HepG2 (cell line): ENCODE measurements at regions not wholly inside any gene's neighbourhood (a gene's known extent, or its start where the extent isn't known, plus 50 kb on each side); places are given as distances from the start of the nearest gene placed in this dataset.

Experiments
- ATAC-seq: fragments of 200-7000 bp; cut with Tn5 transposase; 3 replicates; pipeline ENCODE4 v1.9.1; 2020; ENCODE audit warnings: mild to moderate bottlenecking, moderate library complexity
- BruUV-seq: library from RNA; stranded (reverse); fragments of 400-500 nt; replicated peaks from 2 replicates; lab custom pipeline; 2021; lab: Mats Ljungman, UMichigan
- CTCF ChIA-PET: fragments of 300-600 bp; formaldehyde crosslinking; extraction: SDS; loops from one replicate; lab custom pipeline; 2021; ENCODE audit warnings: low total read pairs, inconsistent platforms, low intra/inter-chr PET ratio; lab: Yijun Ruan, JAX
- POLR2A ChIA-PET: fragments of 350-600 bp; sonication (Branson Sonifier 250); formaldehyde crosslinking; loops from one replicate; lab custom pipeline; 2020; ENCODE audit warnings: antibody characterized with exemption, inconsistent platforms; lab: Yijun Ruan, JAX
- DNase-seq: peaks from one replicate; pipeline ENCODE4 v3.0.0-alpha.2; 2015; ENCODE audit warnings: low spot score
- FAIRE-seq: peaks from 3 replicates; lab custom pipeline; 2011; peaks lifted over from hg19 to GRCh38; lab: Jason Lieb, UNC
- H2AFZ ChIP-seq: one replicate; pipeline ENCODE4 v1.6.1; 2011; ENCODE audit warnings: low read length, inconsistent platforms
- H3K27ac ChIP-seq: fragments of 300-600 bp; 3 replicates; pipeline ENCODE4 v1.8.0; 2011; ENCODE audit warnings: mixed run types, mild to moderate bottlenecking, mixed read lengths, low read length, inconsistent platforms; ENCODE audit not compliant: insufficient read depth; ENCODE audit errors: extremely low read length
- H3K27me3 ChIP-seq, 2 experiments: fragments of 200-600 bp in 1 of 2; 2 replicates in 1 of 2; 3 replicates in 1 of 2; pipeline versions ENCODE4 v1.6.0 to v1.8.0; 2011; ENCODE audit warnings: low read length in 2 of 2, mild to moderate bottlenecking in 2 of 2, moderate library complexity in 2 of 2, inconsistent platforms in 1 of 2; ENCODE audit not compliant: insufficient read depth in 2 of 2, control insufficient read depth in 1 of 2
- H3K36me3 ChIP-seq, 2 experiments: fragments of 200-600 bp in 1 of 2; replicated peaks in 1 of 2; 2 replicates in 1 of 2; 3 replicates in 1 of 2; pipeline versions ENCODE4 v1.5.1 to v1.8.0; 2011; ENCODE audit warnings: low read length in 2 of 2, inconsistent platforms in 1 of 2; ENCODE audit not compliant: insufficient read depth in 2 of 2, control insufficient read depth in 1 of 2
- H3K4me1 ChIP-seq: 2 replicates; pipeline ENCODE4 v1.5.1; 2012; ENCODE audit warnings: low read length, inconsistent platforms; ENCODE audit not compliant: insufficient read depth
- H3K4me2 ChIP-seq: 2 replicates; pipeline ENCODE4 v1.6.0; 2011; ENCODE audit warnings: low read depth, low read length, inconsistent platforms
- H3K4me3 ChIP-seq, 3 experiments: fragments of 200-600 bp in 1 of 3; sonication (generic), shearing (Covaris generic) in 1 of 3; replicated peaks in 1 of 3; 2 replicates each; pipeline ENCODE4 v1.5.1; 2011 to 2016; ENCODE audit warnings: low read length in 3 of 3, inconsistent platforms in 2 of 3, low read depth in 2 of 3, mild to moderate bottlenecking in 2 of 3, control low read depth in 1 of 3, mixed read lengths in 1 of 3; ENCODE audit not compliant: insufficient read depth in 1 of 3
- H3K79me2 ChIP-seq: one replicate; pipeline ENCODE4 v1.6.1; 2011; ENCODE audit warnings: low read length, inconsistent platforms; ENCODE audit not compliant: insufficient read depth
- H3K9ac ChIP-seq: 2 replicates; pipeline ENCODE4 v1.6.0; 2011; ENCODE audit warnings: mild to moderate bottlenecking, low read depth, low read length, inconsistent platforms; ENCODE audit not compliant: insufficient read depth
- H3K9me3 ChIP-seq: 2 replicates; pipeline ENCODE4 v1.5.1; 2012; ENCODE audit warnings: mild to moderate bottlenecking, low read length
- H4K20me1 ChIP-seq: 2 replicates; pipeline ENCODE4 v1.6.0; 2011; ENCODE audit warnings: inconsistent platforms, mild to moderate bottlenecking, low read length, moderate library complexity; ENCODE audit not compliant: insufficient read depth
- EEA1 ChIP-seq: sonication (generic); formaldehyde crosslinking; IDR thresholded peaks from 2 replicates; pipeline ENCODE4 v1.5.1; 2020; ENCODE audit warnings: mild to moderate bottlenecking, missing genetic modification reagents, borderline replicate concordance
- FOXC1 ChIP-seq: sonication (generic); formaldehyde crosslinking; IDR thresholded peaks from 2 replicates; pipeline ENCODE4 v1.8.0; 2022; ENCODE audit warnings: mild to moderate bottlenecking, missing genetic modification reagents, borderline replicate concordance
- JDP2 ChIP-seq: sonication (generic); formaldehyde crosslinking; IDR thresholded peaks from 2 replicates; pipeline ENCODE4 v1.8.1; 2022; ENCODE audit warnings: missing genetic modification reagents, borderline replicate concordance
- LCORL ChIP-seq, 2 experiments: fragments of 450-650 bp in 1 of 2; sonication (generic) in 1 of 2; formaldehyde crosslinking in 1 of 2; IDR thresholded peaks; 2 replicates each; pipeline versions ENCODE4 v1.5.0 to v1.6.1; 2017 to 2020; ENCODE audit warnings: antibody characterized with exemption in 1 of 2, missing genetic modification reagents in 1 of 2
- MBD4 ChIP-seq: IDR thresholded peaks from 2 replicates; pipeline ENCODE4 v1.6.1; 2012; ENCODE audit warnings: low read length, inconsistent platforms, borderline replicate concordance
- MED1 ChIP-seq: sonication (generic); formaldehyde crosslinking; IDR thresholded peaks from 2 replicates; pipeline ENCODE4 v1.4.0; 2020; ENCODE audit warnings: missing genetic modification reagents
- SAP130 ChIP-seq: IDR thresholded peaks from 2 replicates; pipeline ENCODE4 v1.6.1; 2016; ENCODE audit warnings: low read depth
- U2AF2 ChIP-seq: fragments of 200-400 bp; formaldehyde crosslinking; IDR thresholded peaks from 2 replicates; pipeline ENCODE4 v1.6.1; 2017; ENCODE audit warnings: low read depth, mild to moderate bottlenecking, low read length
- ZNF180 ChIP-seq: sonication (generic); formaldehyde crosslinking; IDR thresholded peaks from 2 replicates; pipeline ENCODE4 v1.4.0; 2020; ENCODE audit warnings: low read depth, missing genetic modification reagents, borderline replicate concordance
- ZNF225 ChIP-seq: sonication (generic); formaldehyde crosslinking; IDR thresholded peaks from 2 replicates; pipeline ENCODE4 v1.4.0; 2020; ENCODE audit warnings: mild to moderate bottlenecking, missing genetic modification reagents
- ZNF292 ChIP-seq: sonication (generic); formaldehyde crosslinking; IDR thresholded peaks from 2 replicates; pipeline ENCODE4 v1.8.1; 2022; ENCODE audit warnings: mild to moderate bottlenecking, low read depth, missing genetic modification reagents, borderline replicate concordance
- ZNF501 ChIP-seq: sonication (generic); formaldehyde crosslinking; IDR thresholded peaks from 2 replicates; pipeline ENCODE4 v1.5.1; 2020; ENCODE audit warnings: mild to moderate bottlenecking, moderate library complexity, missing genetic modification reagents
- ZNF570 ChIP-seq: sonication (generic); formaldehyde crosslinking; IDR thresholded peaks from 2 replicates; pipeline ENCODE4 v1.4.0; 2020; ENCODE audit warnings: mild to moderate bottlenecking, missing genetic modification reagents, borderline replicate concordance
- ZNF773 ChIP-seq: sonication (generic); formaldehyde crosslinking; IDR thresholded peaks from 2 replicates; pipeline ENCODE4 v1.4.0; 2020; ENCODE audit warnings: missing genetic modification reagents, borderline replicate concordance
- ZNF878 ChIP-seq: sonication (generic); formaldehyde crosslinking; IDR thresholded peaks from 2 replicates; pipeline ENCODE4 v1.8.1; 2023; ENCODE audit warnings: mild to moderate bottlenecking, missing genetic modification reagents, moderate library complexity
- WGBS: methylation state at CpG from one replicate; pipeline ENCODE4 v1.1.6; 2017; ENCODE audit warnings: low lambda C conversion rate; 5-methylcytosine and 5-hydroxymethylcytosine counted together
- in situ Hi-C: cut with HindIII; loops from 2 replicates; pipeline ENCODE4 v1.10.0; 2017; ENCODE audit warnings: low pct_unique_long_range_greater_than_20kb; ENCODE audit not compliant: extremely low pct_ligation_motif_present
- intact Hi-C: fragments of 100-400 bp; cut with micrococcal nuclease; formaldehyde crosslinking; loops from one replicate; pipeline ENCODE4 v1.10.0; 2022; ENCODE audit not compliant: unreplicated experiment
- TF ChIP-seq, protein P1 (sequence below): sonication (generic); formaldehyde crosslinking; IDR thresholded peaks from 2 replicates; pipeline ENCODE4 v1.4.0; 2020; ENCODE audit warnings: missing genetic modification reagents, mild to moderate bottlenecking, borderline replicate concordance

DNA sequence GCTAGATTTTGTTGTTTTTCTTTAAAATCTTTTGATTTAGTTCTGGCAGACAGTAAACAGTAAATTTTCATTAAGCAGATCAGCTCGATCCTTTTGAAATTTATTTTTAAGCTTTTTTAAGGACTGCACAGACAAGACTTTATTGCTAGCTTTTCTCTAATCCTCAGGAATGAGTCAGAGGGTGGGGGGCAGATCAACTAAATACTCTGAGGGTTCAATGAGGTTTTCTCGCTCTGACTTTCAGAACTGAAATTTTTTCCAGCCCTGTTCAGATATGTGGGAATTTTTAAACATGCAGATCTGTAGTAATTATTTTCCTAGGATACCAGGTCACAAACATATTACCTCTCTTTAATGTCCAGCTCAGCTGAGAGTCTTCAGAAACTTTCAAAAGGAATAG, 977.2 kb downstream of the CDH11 start:
- H3K27ac ChIP-seq, result no peak overlapping the region
- TF ChIP-seq ZNF501 (CRISPR knock-in tag), result no peak
- TF ChIP-seq MED1 (CRISPR knock-in tag), result no peak
- no peak for TF ChIP-seq SAP130 (CRISPR knock-in tag)
- no peak for TF ChIP-seq EEA1
- no peak for TF ChIP-seq LCORL (IDR thresholded peaks at IDR 0.05)
- TF ChIP-seq LCORL (CRISPR knock-in tag; IDR thresholded peaks at IDR 0.05), result no peak
- no peak for TF ChIP-seq U2AF2
- no peak for TF ChIP-seq FOXC1 (CRISPR knock-in tag)
- no peak for TF ChIP-seq ZNF773 (CRISPR knock-in tag)
- TF ChIP-seq ZNF180 (CRISPR knock-in tag), result no peak
- TF ChIP-seq JDP2 (CRISPR knock-in tag), result no peak
- TF ChIP-seq ZNF570 (CRISPR knock-in tag), result no peak
- TF ChIP-seq ZNF225 (CRISPR knock-in tag), result no peak
- no peak for TF ChIP-seq ZNF878 (CRISPR knock-in tag)
- no peak for TF ChIP-seq ZNF292 (CRISPR knock-in tag)
- TF ChIP-seq, protein P1, sequence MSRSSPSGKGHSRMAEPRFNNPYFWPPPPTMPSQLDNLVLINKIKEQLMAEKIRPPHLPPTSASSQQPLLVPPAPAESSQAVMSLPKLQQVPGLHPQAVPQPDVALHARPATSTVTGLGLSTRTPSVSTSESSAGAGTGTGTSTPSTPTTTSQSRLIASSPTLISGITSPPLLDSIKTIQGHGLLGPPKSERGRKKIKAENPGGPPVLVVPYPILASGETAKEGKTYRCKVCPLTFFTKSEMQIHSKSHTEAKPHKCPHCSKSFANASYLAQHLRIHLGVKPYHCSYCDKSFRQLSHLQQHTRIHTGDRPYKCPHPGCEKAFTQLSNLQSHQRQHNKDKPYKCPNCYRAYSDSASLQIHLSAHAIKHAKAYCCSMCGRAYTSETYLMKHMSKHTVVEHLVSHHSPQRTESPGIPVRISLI (CRISPR knock-in tag), result no peak
- no peak for TF ChIP-seq MBD4
- no peak overlapping the region for H3K4me3 ChIP-seq
- no peak for DNase-seq
- ATAC-seq, result no peak
- no peaks in the 10 kb centered on the region for H3K27me3 ChIP-seq
- H4K20me1 ChIP-seq, result no peaks in the 10 kb centered on the region
- no peak overlapping the region for H3K4me2 ChIP-seq
- no TSS peak for BruUV-seq
- H2AFZ ChIP-seq, result no peak overlapping the region
- no peak for FAIRE-seq
- H3K36me3 ChIP-seq, result no peaks in the 10 kb centered on the region
- intact Hi-C loops, result no loop called here
- H3K4me1 ChIP-seq, result no peaks in the 10 kb centered on the region
- ChIA-PET CTCF (no interaction called here), POLR2A (no interaction called here)
- peaks cover 6% of the 10 kb centered on the region for H3K9me3 ChIP-seq
- 0% methylated on average over 2 of the region's 2 CpGs for WGBS
- H3K79me2 ChIP-seq, result no peaks in the 10 kb centered on the region
- in situ Hi-C loops, result no loop called here
- H3K9ac ChIP-seq, result no peak overlapping the region
